MCF 10A (cell line): ENCODE measurements at regions not wholly inside any gene's neighbourhood (a gene's known extent, or its start where the extent isn't known, plus 50 kb on each side); places are given as distances from the start of the nearest gene placed in this dataset.

ENCODE experiments used
- BruUV-seq: library from RNA; stranded (reverse); fragments of 400-500 nt; replicated peaks from 2 replicates; lab custom pipeline; 2021; lab: Mats Ljungman, UMichigan
- CTCF ChIA-PET: fragments of 300-600 bp; sonication (Branson Sonifier 250); formaldehyde crosslinking; extraction: SDS; loops from one replicate; lab custom pipeline; 2021; ENCODE audit warnings: antibody characterized with exemption, inconsistent platforms; lab: Yijun Ruan, JAX
- POLR2A ChIA-PET: fragments of 300-600, 350-650 bp; sonication (Branson Sonifier 250); formaldehyde crosslinking; extraction: SDS; loops from one replicate; lab custom pipeline; 2020; ENCODE audit warnings: antibody characterized with exemption, inconsistent platforms; lab: Yijun Ruan, JAX
- DNase-seq: peaks from one replicate; pipeline ENCODE4 v3.0.0-alpha.2; 2018; ENCODE audit not compliant: unreplicated experiment
- H3K27ac Mint-ChIP-seq: one replicate; pipeline ENCODE4 v1.8.0; 2022; ENCODE audit warnings: mild to moderate bottlenecking, low read depth, mixed read lengths; ENCODE audit not compliant: unreplicated experiment
- H3K27me3 Mint-ChIP-seq: one replicate; pipeline ENCODE4 v1.8.0; 2022; ENCODE audit warnings: mixed read lengths; ENCODE audit not compliant: insufficient read depth, unreplicated experiment
- H3K36me3 Mint-ChIP-seq: one replicate; pipeline ENCODE4 v1.8.0; 2022; ENCODE audit warnings: mild to moderate bottlenecking, moderate library complexity, mixed read lengths; ENCODE audit not compliant: insufficient read depth, unreplicated experiment
- H3K4me1 Mint-ChIP-seq: one replicate; pipeline ENCODE4 v1.8.0; 2022; ENCODE audit warnings: mixed read lengths; ENCODE audit not compliant: insufficient read depth, unreplicated experiment
- H3K4me3 Mint-ChIP-seq: one replicate; pipeline ENCODE4 v1.8.0; 2022; ENCODE audit warnings: mild to moderate bottlenecking, moderate library complexity, mixed read lengths; ENCODE audit not compliant: unreplicated experiment
- H3K9me3 Mint-ChIP-seq: one replicate; pipeline ENCODE4 v1.8.0; 2022; ENCODE audit warnings: mixed read lengths; ENCODE audit not compliant: unreplicated experiment
- intact Hi-C: fragments of 100-400 bp; cut with micrococcal nuclease; formaldehyde crosslinking; loops from 2 replicates; pipeline ENCODE4 v1.14.1; 2022
- TF ChIP-seq, protein P1 (sequence below): fragments of 200-600 bp; IDR thresholded peaks from one replicate; pipeline ENCODE4 v1.8.0; 2022; ENCODE audit warnings: antibody characterized with exemption, mild to moderate bottlenecking; ENCODE audit not compliant: unreplicated experiment

GRCh38 chr2:166786707-166787106, 101.6 kb upstream of the XIRP2 start:
- DNase-seq, result no peak
- intact Hi-C loops, result no loop called here
- TF ChIP-seq, protein P1, sequence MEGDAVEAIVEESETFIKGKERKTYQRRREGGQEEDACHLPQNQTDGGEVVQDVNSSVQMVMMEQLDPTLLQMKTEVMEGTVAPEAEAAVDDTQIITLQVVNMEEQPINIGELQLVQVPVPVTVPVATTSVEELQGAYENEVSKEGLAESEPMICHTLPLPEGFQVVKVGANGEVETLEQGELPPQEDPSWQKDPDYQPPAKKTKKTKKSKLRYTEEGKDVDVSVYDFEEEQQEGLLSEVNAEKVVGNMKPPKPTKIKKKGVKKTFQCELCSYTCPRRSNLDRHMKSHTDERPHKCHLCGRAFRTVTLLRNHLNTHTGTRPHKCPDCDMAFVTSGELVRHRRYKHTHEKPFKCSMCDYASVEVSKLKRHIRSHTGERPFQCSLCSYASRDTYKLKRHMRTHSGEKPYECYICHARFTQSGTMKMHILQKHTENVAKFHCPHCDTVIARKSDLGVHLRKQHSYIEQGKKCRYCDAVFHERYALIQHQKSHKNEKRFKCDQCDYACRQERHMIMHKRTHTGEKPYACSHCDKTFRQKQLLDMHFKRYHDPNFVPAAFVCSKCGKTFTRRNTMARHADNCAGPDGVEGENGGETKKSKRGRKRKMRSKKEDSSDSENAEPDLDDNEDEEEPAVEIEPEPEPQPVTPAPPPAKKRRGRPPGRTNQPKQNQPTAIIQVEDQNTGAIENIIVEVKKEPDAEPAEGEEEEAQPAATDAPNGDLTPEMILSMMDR, result no peak
- ChIA-PET POLR2A (no interaction called here), CTCF (no interaction called here)
- Mint-ChIP-seq H3K27ac (no peak overlapping the region), H3K27me3 (no peaks in the 10 kb centered on the region), H3K36me3 (no peaks in the 10 kb centered on the region), H3K9me3 (no peaks in the 10 kb centered on the region), H3K4me3 (no peak overlapping the region), H3K4me1 (no peaks in the 10 kb centered on the region)
- BruUV-seq, result no TSS peak

GRCh38 chr2:166784296-166784946, 103.9 kb upstream of the XIRP2 start:
- ChIA-PET POLR2A (no interaction called here), CTCF (no interaction called here)
- no peaks in the 10 kb centered on the region for H3K4me1 Mint-ChIP-seq
- no peak overlapping the region for H3K4me3 Mint-ChIP-seq
- no TSS peak for BruUV-seq
- TF ChIP-seq, protein P1, result no peak
- no peak overlapping the region for H3K27ac Mint-ChIP-seq
- H3K9me3 Mint-ChIP-seq, result no peaks in the 10 kb centered on the region
- no peaks in the 10 kb centered on the region for H3K36me3 Mint-ChIP-seq
- DNase-seq, result no peak
- intact Hi-C loops, result no loop called here
- no peaks in the 10 kb centered on the region for H3K27me3 Mint-ChIP-seq

GRCh38 chr2:166775176-166775575, 113.1 kb upstream of the XIRP2 start:
- TF ChIP-seq, protein P1, result no peak
- Mint-ChIP-seq H3K27ac (no peak overlapping the region), H3K4me1 (no peaks in the 10 kb centered on the region), H3K27me3 (no peaks in the 10 kb centered on the region), H3K4me3 (no peak overlapping the region), H3K9me3 (peaks cover 6% of the 10 kb centered on the region), H3K36me3 (peaks cover 6% of the 10 kb centered on the region)
- POLR2A ChIA-PET, result no interaction called here
- no TSS peak for BruUV-seq
- CTCF ChIA-PET, result no interaction called here
- intact Hi-C loops, result no loop called here
- DNase-seq, result peak; percentile 23

- no peak for DNase-seq
- intact Hi-C loops, result no loop called here
- Mint-ChIP-seq H3K27ac (no peak overlapping the region), H3K27me3 (no peaks in the 10 kb centered on the region), H3K9me3 (peaks cover 6% of the 10 kb centered on the region), H3K36me3 (peaks cover 6% of the 10 kb centered on the region), H3K4me3 (no peak overlapping the region), H3K4me1 (no peaks in the 10 kb centered on the region)
- BruUV-seq, result no TSS peak
- CTCF ChIA-PET, result interaction anchor here (0.8 kb wide), 1 partner anchor 234 kb away, joined by 4 read pairs; no protein-coding TSS in a partner anchor
- TF ChIP-seq, protein P1, result no peak
- POLR2A ChIA-PET, result no interaction called here
Observed at GRCh38 chr2:166773308-166773949, 114.9 kb upstream of the XIRP2 start.
